B cell (primary cell): ENCODE measurements at regions not wholly inside any gene's neighbourhood (a gene's known extent, or its start where the extent isn't known, plus 50 kb on each side); places are given as distances from the start of the nearest gene placed in this dataset.

Source experiments
- ATAC-seq: fragments of 200-7000 bp; cut with Tn5 transposase; one replicate; pipeline ENCODE4 v1.10.0; 2021; ENCODE audit warnings: low read depth, mild to moderate bottlenecking, moderate number of reproducible peaks, moderate library complexity
- CTCF ChIA-PET: fragments of 350-600 bp; sonication (Branson Sonifier 250); formaldehyde crosslinking; loops from one replicate; lab custom pipeline; 2021; ENCODE audit warnings: antibody characterized with exemption, inconsistent platforms; lab: Charles Lee
- POLR2A ChIA-PET: fragments of 350-600 bp; sonication (Branson Sonifier 250); formaldehyde crosslinking; loops from one replicate; lab custom pipeline; 2021; ENCODE audit warnings: antibody characterized with exemption; lab: Charles Lee
- DNase-seq: peaks from one replicate; pipeline ENCODE4 v3.0.0; 2013
- H2AFZ ChIP-seq: 2 replicates; pipeline ENCODE4 v1.6.1; 2012; ENCODE audit warnings: mild to moderate bottlenecking, low read depth, low read length; ENCODE audit not compliant: insufficient read depth, poor library complexity, severe bottlenecking
- H3K27ac ChIP-seq, 2 donors: 1 replicate in 1 of 2; 2 replicates in 1 of 2; pipeline ENCODE4 v1.5.1; 2012 to 2013; ENCODE audit warnings: low read length in 2 of 2, mild to moderate bottlenecking in 2 of 2, moderate library complexity in 1 of 2
- H3K27me3 ChIP-seq, 4 experiments: fragments of 200-600 bp in 1 of 4; sonication (generic) in 1 of 4; replicated peaks in 1 of 4; 1 replicate in 2 of 4; 2 replicates in 2 of 4; pipeline versions ENCODE4 v1.6.1 to v1.7.0; 2013 to 2016; ENCODE audit warnings: low read length in 3 of 4, mild to moderate bottlenecking in 2 of 4, mixed read lengths in 1 of 4, moderate library complexity in 1 of 4; ENCODE audit not compliant: insufficient read depth in 4 of 4, control insufficient read depth in 3 of 4; ENCODE audit errors: control extremely low read depth in 1 of 4
- H3K36me3 ChIP-seq, 2 experiments: replicated peaks in 1 of 2; 1 replicate in 1 of 2; 2 replicates in 1 of 2; pipeline versions ENCODE4 v1.6.1 to v1.7.1; 2013; ENCODE audit warnings: low read length in 1 of 2; ENCODE audit not compliant: insufficient read depth in 2 of 2, control insufficient read depth in 1 of 2; ENCODE audit errors: control extremely low read depth in 1 of 2, extremely low read depth in 1 of 2
- H3K4me1 ChIP-seq, 2 donors: fragments of 200-600 bp in 1 of 2; sonication (generic) in 1 of 2; 1 replicate in 1 of 2; 2 replicates in 1 of 2; pipeline versions ENCODE4 v1.5.1 to v1.6.1; 2013 to 2017; ENCODE audit warnings: low read length in 2 of 2; ENCODE audit not compliant: control insufficient read depth in 2 of 2, insufficient read depth in 2 of 2
- H3K4me2 ChIP-seq: replicated peaks from 2 replicates; pipeline ENCODE3; 2012; ENCODE audit warnings: mild to moderate bottlenecking, low read depth, low read length; ENCODE audit not compliant: poor library complexity, severe bottlenecking
- H3K4me3 ChIP-seq, 5 experiments: fragments of 200-600 bp in 1 of 5; sonication (generic) in 1 of 5; 1 replicate in 3 of 5; 2 replicates in 2 of 5; pipeline versions ENCODE4 v1.5.1 to v1.7.0; 2011 to 2016; ENCODE audit warnings: low read length in 4 of 5, mild to moderate bottlenecking in 4 of 5, low read depth in 2 of 5, control low read depth in 1 of 5, moderate library complexity in 1 of 5; ENCODE audit not compliant: insufficient read depth in 1 of 5; ENCODE audit errors: control extremely low read depth in 1 of 5, extremely low read depth in 1 of 5
- H3K79me2 ChIP-seq: fragments of 200-600 bp; sonication (generic); one replicate; pipeline ENCODE4 v1.6.0; 2016; ENCODE audit warnings: low read length; ENCODE audit not compliant: control insufficient read depth, insufficient read depth
- H3K9ac ChIP-seq: fragments of 200-600 bp; sonication (generic); 2 replicates; pipeline ENCODE4 v1.6.1; 2017; ENCODE audit warnings: mild to moderate bottlenecking, low read length, moderate library complexity
- H3K9me3 ChIP-seq, 3 donors: one replicate each; pipeline versions ENCODE4 v1.6.1 to v1.7.1; 2013; ENCODE audit warnings: low read length in 2 of 3; ENCODE audit not compliant: control insufficient read depth in 2 of 3, insufficient read depth in 1 of 3; ENCODE audit errors: control extremely low read depth in 1 of 3
- H4K20me1 ChIP-seq: 2 replicates; pipeline ENCODE4 v1.6.0; 2012; ENCODE audit warnings: mild to moderate bottlenecking, low read length; ENCODE audit not compliant: insufficient read depth, control insufficient read depth, poor library complexity, severe bottlenecking
- H3K27ac Mint-ChIP-seq: one replicate; pipeline ENCODE4 v1.8.0; 2021; ENCODE audit warnings: mixed read lengths
- H3K27me3 Mint-ChIP-seq: one replicate; pipeline ENCODE4 v1.8.0; 2021; ENCODE audit warnings: mixed read lengths
- H3K4me1 Mint-ChIP-seq: one replicate; pipeline ENCODE4 v1.8.0; 2021; ENCODE audit warnings: mixed read lengths
- H3K4me3 Mint-ChIP-seq: one replicate; pipeline ENCODE4 v1.8.0; 2021; ENCODE audit warnings: mixed read lengths
- H3K9me3 Mint-ChIP-seq: one replicate; pipeline ENCODE4 v1.8.0; 2022; ENCODE audit warnings: mixed read lengths; ENCODE audit not compliant: insufficient read depth
- EZH2 ChIP-seq: IDR thresholded peaks from 2 replicates; pipeline ENCODE4 v1.6.1; 2012; ENCODE audit warnings: borderline replicate concordance, low read depth, mild to moderate bottlenecking, moderate library complexity, low read length; ENCODE audit not compliant: insufficient read depth, poor library complexity, severe bottlenecking
- WGBS: methylation state at CpG from one replicate; pipeline ENCODE4 v1.1.5; 2013; ENCODE audit warnings: missing lambda C conversion rate; ENCODE audit not compliant: insufficient coverage; 5-methylcytosine and 5-hydroxymethylcytosine counted together
- intact Hi-C: fragments of 100-400 bp; cut with micrococcal nuclease; formaldehyde crosslinking; loops from one replicate; pipeline ENCODE4 v1.10.0; 2022
- TF ChIP-seq, protein P1 (sequence below): fragments of 200-600 bp; IDR thresholded peaks from one replicate; pipeline ENCODE4 v1.8.0; 2022; ENCODE audit warnings: antibody characterized with exemption, mild to moderate bottlenecking

DNA sequence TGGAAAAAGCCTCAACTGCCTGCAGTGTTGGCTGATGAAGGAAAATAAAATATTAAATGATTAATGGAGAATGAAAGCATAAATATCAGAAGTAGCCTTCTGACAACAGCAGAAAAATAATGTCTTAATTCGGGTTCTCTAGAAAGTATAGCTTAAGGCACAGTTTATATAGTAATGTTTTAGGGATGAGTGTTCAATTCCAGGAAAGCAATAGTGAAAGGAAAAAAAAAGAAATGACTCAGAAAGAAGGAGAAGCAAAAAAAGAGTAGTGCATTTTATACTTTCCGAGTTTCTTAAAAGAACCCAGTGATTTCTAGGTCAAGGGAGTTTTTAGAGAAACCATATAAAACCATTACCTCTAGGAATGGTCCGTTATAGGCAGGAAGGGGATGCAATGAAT is 137.3 kb downstream of the HTR1B start:
- no peaks in the 10 kb centered on the region for H3K27me3 Mint-ChIP-seq
- H3K4me1 ChIP-seq, result no peaks in the 10 kb centered on the region
- no peaks in the 10 kb centered on the region for H4K20me1 ChIP-seq
- H3K79me2 ChIP-seq, result no peaks in the 10 kb centered on the region
- no peak overlapping the region for H3K4me3 Mint-ChIP-seq
- no peak overlapping the region for H3K27ac ChIP-seq
- H3K4me1 Mint-ChIP-seq, result no peaks in the 10 kb centered on the region
- no peak overlapping the region for H3K27ac Mint-ChIP-seq
- no peaks in the 10 kb centered on the region for H3K27me3 ChIP-seq
- TF ChIP-seq, protein P1, sequence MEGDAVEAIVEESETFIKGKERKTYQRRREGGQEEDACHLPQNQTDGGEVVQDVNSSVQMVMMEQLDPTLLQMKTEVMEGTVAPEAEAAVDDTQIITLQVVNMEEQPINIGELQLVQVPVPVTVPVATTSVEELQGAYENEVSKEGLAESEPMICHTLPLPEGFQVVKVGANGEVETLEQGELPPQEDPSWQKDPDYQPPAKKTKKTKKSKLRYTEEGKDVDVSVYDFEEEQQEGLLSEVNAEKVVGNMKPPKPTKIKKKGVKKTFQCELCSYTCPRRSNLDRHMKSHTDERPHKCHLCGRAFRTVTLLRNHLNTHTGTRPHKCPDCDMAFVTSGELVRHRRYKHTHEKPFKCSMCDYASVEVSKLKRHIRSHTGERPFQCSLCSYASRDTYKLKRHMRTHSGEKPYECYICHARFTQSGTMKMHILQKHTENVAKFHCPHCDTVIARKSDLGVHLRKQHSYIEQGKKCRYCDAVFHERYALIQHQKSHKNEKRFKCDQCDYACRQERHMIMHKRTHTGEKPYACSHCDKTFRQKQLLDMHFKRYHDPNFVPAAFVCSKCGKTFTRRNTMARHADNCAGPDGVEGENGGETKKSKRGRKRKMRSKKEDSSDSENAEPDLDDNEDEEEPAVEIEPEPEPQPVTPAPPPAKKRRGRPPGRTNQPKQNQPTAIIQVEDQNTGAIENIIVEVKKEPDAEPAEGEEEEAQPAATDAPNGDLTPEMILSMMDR, result no peak
- TF ChIP-seq EZH2, result no peak
- H3K9me3 ChIP-seq, result no peaks in the 10 kb centered on the region
- peaks cover 2% of the 10 kb centered on the region for H3K9me3 Mint-ChIP-seq
- H3K36me3 ChIP-seq, result no peaks in the 10 kb centered on the region
- intact Hi-C loops, result no loop called here
- CTCF ChIA-PET, result no interaction called here
- ATAC-seq (no peak), DNase-seq (no peak)
- H2AFZ ChIP-seq, result no peak overlapping the region
- H3K9ac ChIP-seq, result no peak overlapping the region
- H3K4me2 ChIP-seq, result no peak overlapping the region
- no CpG with 5 or more reads among the region's 3 CpGs for WGBS
- POLR2A ChIA-PET, result no interaction called here
- H3K4me3 ChIP-seq, result no peak overlapping the region

DNA sequence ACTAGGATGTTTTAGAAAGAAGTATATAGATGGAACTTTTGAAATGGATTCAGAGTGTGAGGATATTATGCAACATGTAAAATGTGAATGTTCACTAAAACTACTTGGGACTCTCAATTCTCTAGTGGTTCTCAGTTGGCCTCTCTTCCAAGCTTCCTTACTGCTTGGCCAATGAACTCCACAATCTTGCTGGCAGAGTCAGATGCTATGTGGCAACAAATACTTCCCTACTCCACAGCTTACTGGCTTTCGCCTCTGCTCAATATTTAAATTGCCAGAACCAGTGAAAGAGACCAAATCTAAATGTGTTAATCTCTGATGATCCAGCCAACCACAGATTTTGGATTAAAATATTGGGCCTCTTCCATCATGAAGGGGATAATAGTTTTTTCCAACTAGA is 138.4 kb downstream of the HTR1B start:
- H3K79me2 ChIP-seq, result no peaks in the 10 kb centered on the region
- no peak overlapping the region for H3K4me3 ChIP-seq
- intact Hi-C loops, result no loop called here
- H3K27me3 Mint-ChIP-seq, result no peaks in the 10 kb centered on the region
- ATAC-seq, result no peak
- no peaks in the 10 kb centered on the region for H4K20me1 ChIP-seq
- H3K4me3 Mint-ChIP-seq, result no peak overlapping the region
- peaks cover 2% of the 10 kb centered on the region for H3K9me3 Mint-ChIP-seq
- no peaks in the 10 kb centered on the region for H3K4me1 ChIP-seq
- H3K27ac Mint-ChIP-seq, result no peak overlapping the region
- no peaks in the 10 kb centered on the region for H3K36me3 ChIP-seq
- no peak for DNase-seq
- ChIA-PET CTCF (no interaction called here), POLR2A (no interaction called here)
- no peaks in the 10 kb centered on the region for H3K9me3 ChIP-seq
- H3K27ac ChIP-seq, result no peak overlapping the region
- TF ChIP-seq EZH2, result no peak
- TF ChIP-seq, protein P1, result no peak
- no peaks in the 10 kb centered on the region for H3K4me1 Mint-ChIP-seq
- no peak overlapping the region for H3K4me2 ChIP-seq
- no peak overlapping the region for H3K9ac ChIP-seq
- WGBS, result no CpG with 5 or more reads among the region's 1 CpG
- H3K27me3 ChIP-seq, result no peaks in the 10 kb centered on the region
- no peak overlapping the region for H2AFZ ChIP-seq
